ENCODE measurements at regions not wholly inside any gene's neighbourhood (a gene's known extent, or its start where the extent isn't known, plus 50 kb on each side); places are given as distances from the start of the nearest gene placed in this dataset.
A peak's percentile ranks its signal among the peaks of the same experiment; 100 is the strongest.

GRCh38 chr21:35792569-35793305 is 267.6 kb downstream of the SETD4 start:
- peak; percentile 27 for DNase-seq (ENCODE audit: low read depth)
- H3K4me3 ChIP-seq (ENCODE audit: low read length) = no peak overlapping the region
- no peaks in the 10 kb centered on the region for H3K27me3 ChIP-seq (replicated peaks; ENCODE audit: control insufficient read depth, insufficient read depth, low read length)
- H3K4me1 ChIP-seq (ENCODE audit: control insufficient read depth, insufficient read depth, low read length) = peaks cover 16% of the 10 kb centered on the region
- H3K9ac ChIP-seq (ENCODE audit: low read length) = no peak overlapping the region
- H3K9me3 ChIP-seq (ENCODE audit: control insufficient read depth, low read length) = peaks cover 3% of the 10 kb centered on the region
- H3K36me3 ChIP-seq (ENCODE audit: control insufficient read depth, insufficient read depth, low read length, severe bottlenecking) = no peaks in the 10 kb centered on the region

- no peak for DNase-seq (ENCODE audit: low read depth)
- H3K4me1 ChIP-seq (ENCODE audit: control insufficient read depth, insufficient read depth, low read length) = peaks cover 9% of the 10 kb centered on the region
Measured at GRCh38 chr21:35791541-35792325, 268.6 kb downstream of the SETD4 start.

GRCh38 chr21:35783721-35784120 is 276.6 kb downstream of the SETD4 start:
- Histone ChIP-seq H3K9me3 (ENCODE audit: control insufficient read depth, low read length) (no peaks in the 10 kb centered on the region), H3K4me3 (ENCODE audit: low read length) (no peak overlapping the region), H3K9ac (ENCODE audit: low read length) (no peak overlapping the region), H3K4me1 (ENCODE audit: control insufficient read depth, insufficient read depth, low read length) (peaks cover 17% of the 10 kb centered on the region), H3K27me3 (replicated peaks; ENCODE audit: control insufficient read depth, insufficient read depth, low read length) (no peaks in the 10 kb centered on the region), H3K36me3 (ENCODE audit: control insufficient read depth, insufficient read depth, low read length, severe bottlenecking) (no peaks in the 10 kb centered on the region)
- no peak for DNase-seq (ENCODE audit: low read depth)

More at GRCh38 chr21:35791541-35792325, 268.6 kb downstream of the SETD4 start:
- Histone ChIP-seq H3K4me3 (ENCODE audit: low read length) (no peak overlapping the region), H3K27me3 (replicated peaks; ENCODE audit: control insufficient read depth, insufficient read depth, low read length) (no peaks in the 10 kb centered on the region), H3K36me3 (ENCODE audit: control insufficient read depth, insufficient read depth, low read length, severe bottlenecking) (no peaks in the 10 kb centered on the region), H3K9me3 (ENCODE audit: control insufficient read depth, low read length) (peaks cover 3% of the 10 kb centered on the region), H3K9ac (ENCODE audit: low read length) (no peak overlapping the region)

- H3K9ac ChIP-seq (ENCODE audit: low read length) = no peak overlapping the region
- H3K4me3 ChIP-seq (ENCODE audit: low read length) = no peak overlapping the region
- H3K4me1 ChIP-seq (ENCODE audit: control insufficient read depth, insufficient read depth, low read length) = peaks cover 17% of the 10 kb centered on the region
- DNase-seq (ENCODE audit: low read depth) = no peak
- peaks cover 3% of the 10 kb centered on the region for H3K9me3 ChIP-seq (ENCODE audit: control insufficient read depth, low read length)
- H3K36me3 ChIP-seq (ENCODE audit: control insufficient read depth, insufficient read depth, low read length, severe bottlenecking) = no peaks in the 10 kb centered on the region
- no peaks in the 10 kb centered on the region for H3K27me3 ChIP-seq (replicated peaks; ENCODE audit: control insufficient read depth, insufficient read depth, low read length)
Measured at GRCh38 chr21:35782667-35783066, 277.7 kb downstream of the SETD4 start.

GRCh38 chr21:35780983-35781382 is 279.3 kb downstream of the SETD4 start:
- Histone ChIP-seq H3K9me3 (ENCODE audit: control insufficient read depth, low read length) (peaks cover 3% of the 10 kb centered on the region), H3K4me3 (ENCODE audit: low read length) (no peak overlapping the region), H3K27me3 (replicated peaks; ENCODE audit: control insufficient read depth, insufficient read depth, low read length) (no peaks in the 10 kb centered on the region), H3K9ac (ENCODE audit: low read length) (no peak overlapping the region), H3K36me3 (ENCODE audit: control insufficient read depth, insufficient read depth, low read length, severe bottlenecking) (no peaks in the 10 kb centered on the region), H3K4me1 (ENCODE audit: control insufficient read depth, insufficient read depth, low read length) (peaks cover 17% of the 10 kb centered on the region)
- no peak for DNase-seq (ENCODE audit: low read depth)

- no peaks in the 10 kb centered on the region for H3K36me3 ChIP-seq (ENCODE audit: control insufficient read depth, insufficient read depth, low read length, severe bottlenecking)
- peak; percentile 66 for DNase-seq (ENCODE audit: low read depth)
Measured at GRCh38 chr21:35779690-35780570, 280.4 kb downstream of the SETD4 start.

GRCh38 chr21:35779167-35779566 is 281.2 kb downstream of the SETD4 start:
- Histone ChIP-seq H3K4me1 (ENCODE audit: control insufficient read depth, insufficient read depth, low read length) (peaks cover 17% of the 10 kb centered on the region), H3K9me3 (ENCODE audit: control insufficient read depth, low read length) (peaks cover 3% of the 10 kb centered on the region), H3K27me3 (replicated peaks; ENCODE audit: control insufficient read depth, insufficient read depth, low read length) (no peaks in the 10 kb centered on the region), H3K36me3 (ENCODE audit: control insufficient read depth, insufficient read depth, low read length, severe bottlenecking) (no peaks in the 10 kb centered on the region), H3K4me3 (ENCODE audit: low read length) (no peak overlapping the region), H3K9ac (ENCODE audit: low read length) (no peak overlapping the region)
- DNase-seq (ENCODE audit: low read depth) = no peak

More at GRCh38 chr21:35779690-35780570, 280.4 kb downstream of the SETD4 start:
- no peaks in the 10 kb centered on the region for H3K27me3 ChIP-seq (replicated peaks; ENCODE audit: control insufficient read depth, insufficient read depth, low read length)
- H3K9ac ChIP-seq (ENCODE audit: low read length) = no peak overlapping the region
- H3K4me3 ChIP-seq (ENCODE audit: low read length) = no peak overlapping the region
- H3K4me1 ChIP-seq (ENCODE audit: control insufficient read depth, insufficient read depth, low read length) = peaks cover 17% of the 10 kb centered on the region
- peaks cover 3% of the 10 kb centered on the region for H3K9me3 ChIP-seq (ENCODE audit: control insufficient read depth, low read length)

GRCh38 chr21:35777081-35777480 is 283.2 kb downstream of the SETD4 start:
- Histone ChIP-seq H3K27me3 (replicated peaks; ENCODE audit: control insufficient read depth, insufficient read depth, low read length) (no peaks in the 10 kb centered on the region), H3K9ac (ENCODE audit: low read length) (no peak overlapping the region), H3K4me1 (ENCODE audit: control insufficient read depth, insufficient read depth, low read length) (peaks cover 24% of the 10 kb centered on the region), H3K9me3 (ENCODE audit: control insufficient read depth, low read length) (peaks cover 3% of the 10 kb centered on the region), H3K4me3 (ENCODE audit: low read length) (no peak overlapping the region), H3K36me3 (ENCODE audit: control insufficient read depth, insufficient read depth, low read length, severe bottlenecking) (no peaks in the 10 kb centered on the region)
- no peak for DNase-seq (ENCODE audit: low read depth)

- no peaks in the 10 kb centered on the region for H3K27me3 ChIP-seq (replicated peaks; ENCODE audit: control insufficient read depth, insufficient read depth, low read length)
- H3K9me3 ChIP-seq (ENCODE audit: control insufficient read depth, low read length) = peaks cover 3% of the 10 kb centered on the region
- peaks cover 29% of the 10 kb centered on the region for H3K4me1 ChIP-seq (ENCODE audit: control insufficient read depth, insufficient read depth, low read length)
- H3K4me3 ChIP-seq (ENCODE audit: low read length) = no peak overlapping the region
- H3K9ac ChIP-seq (ENCODE audit: low read length) = no peak overlapping the region
- DNase-seq (ENCODE audit: low read depth) = no peak
- no peaks in the 10 kb centered on the region for H3K36me3 ChIP-seq (ENCODE audit: control insufficient read depth, insufficient read depth, low read length, severe bottlenecking)
Measured at GRCh38 chr21:35775778-35776544, 284.4 kb downstream of the SETD4 start.

GRCh38 chr21:35770101-35770945 is 290.0 kb downstream of the SETD4 start:
- Histone ChIP-seq H3K9ac (ENCODE audit: low read length) (no peak overlapping the region), H3K36me3 (ENCODE audit: control insufficient read depth, insufficient read depth, low read length, severe bottlenecking) (no peaks in the 10 kb centered on the region), H3K4me3 (ENCODE audit: low read length) (no peak overlapping the region), H3K9me3 (ENCODE audit: control insufficient read depth, low read length) (no peaks in the 10 kb centered on the region), H3K27me3 (replicated peaks; ENCODE audit: control insufficient read depth, insufficient read depth, low read length) (no peaks in the 10 kb centered on the region), H3K4me1 (ENCODE audit: control insufficient read depth, insufficient read depth, low read length) (peaks cover 25% of the 10 kb centered on the region)
- DNase-seq (ENCODE audit: low read depth) = no peak
